ENCODE measurements at regions not wholly inside any gene's neighbourhood (a gene's known extent, or its start where the extent isn't known, plus 50 kb on each side); places are given as distances from the start of the nearest gene placed in this dataset.

- no peaks in the 10 kb centered on the region for H3K27me3 ChIP-seq (ENCODE audit: control insufficient read depth, insufficient read depth, low read length)
- peaks cover 0 to 3% of the 10 kb centered on the region in 2 experiments for H3K9me3 ChIP-seq (ENCODE audit: control insufficient read depth in 2 of 2, low read length in 2 of 2)
- DNase-seq (no peak), ATAC-seq (ENCODE audit: low read depth in 2 of 2) (no peak)
- no peak overlapping the region for H3K4me3 ChIP-seq (ENCODE audit: low read depth, low read length)
- H3K4me1 Mint-ChIP-seq: no peaks in the 10 kb centered on the region
- H3K4me1 ChIP-seq (ENCODE audit: control insufficient read depth, insufficient read depth, low read length, poor library complexity, severe bottlenecking): no peaks in the 10 kb centered on the region
- no peak overlapping the region for H3K27ac Mint-ChIP-seq
- H3K36me3 ChIP-seq (ENCODE audit: control insufficient read depth, insufficient read depth, low read length): no peaks in the 10 kb centered on the region
- peaks cover 1 to 32% (median 5%) of the 10 kb centered on the region in 7 donors for H3K9me3 Mint-ChIP-seq
- H3K36me3 Mint-ChIP-seq: no peaks in the 10 kb centered on the region
- no peaks in the 10 kb centered on the region for H3K27me3 Mint-ChIP-seq
- H3K27ac ChIP-seq (ENCODE audit: insufficient read depth, low read length, poor library complexity, severe bottlenecking): no peak overlapping the region
- no peak overlapping the region for H3K4me3 Mint-ChIP-seq
Observed at GRCh38 chr4:58368221-58368620, 1258.0 kb upstream of the IGFBP7 start.

GRCh38 chr4:58360354-58361133 lies 1250.4 kb upstream of the IGFBP7 start:
- DNase-seq: no peak
- Histone ChIP-seq H3K27ac (ENCODE audit: insufficient read depth, low read length, poor library complexity, severe bottlenecking) (no peak overlapping the region), H3K4me1 (ENCODE audit: control insufficient read depth, insufficient read depth, low read length, poor library complexity, severe bottlenecking) (no peaks in the 10 kb centered on the region), H3K4me3 (ENCODE audit: low read depth, low read length) (no peak overlapping the region), H3K9me3 (ENCODE audit: control insufficient read depth in 2 of 2, low read length in 2 of 2) (peaks cover 3 to 11% of the 10 kb centered on the region in 2 experiments), H3K27me3 (ENCODE audit: control insufficient read depth, insufficient read depth, low read length) (no peaks in the 10 kb centered on the region), H3K36me3 (ENCODE audit: control insufficient read depth, insufficient read depth, low read length) (no peaks in the 10 kb centered on the region)
- H3K27ac Mint-ChIP-seq: no peak overlapping the region
- ATAC-seq (ENCODE audit: low read depth in 2 of 2): peak in 1 of 2 donors; percentile 12
- no peaks in the 10 kb centered on the region for H3K27me3 Mint-ChIP-seq
- no peak overlapping the region for H3K4me3 Mint-ChIP-seq
- H3K36me3 Mint-ChIP-seq: no peaks in the 10 kb centered on the region
- peaks cover under 1 to 19% (median 11%) of the 10 kb centered on the region in 7 donors for H3K9me3 Mint-ChIP-seq
- no peaks in the 10 kb centered on the region for H3K4me1 Mint-ChIP-seq

GRCh38 chr4:58359590-58359989 lies 1249.4 kb upstream of the IGFBP7 start:
- H3K27me3 Mint-ChIP-seq: no peaks in the 10 kb centered on the region
- ATAC-seq (ENCODE audit: low read depth in 2 of 2): no peak
- H3K9me3 ChIP-seq (ENCODE audit: control insufficient read depth in 2 of 2, low read length in 2 of 2): peaks cover 3 to 11% of the 10 kb centered on the region in 2 experiments
- no peak overlapping the region for H3K4me3 Mint-ChIP-seq
- no peak overlapping the region for H3K4me3 ChIP-seq (ENCODE audit: low read depth, low read length)
- H3K4me1 ChIP-seq (ENCODE audit: control insufficient read depth, insufficient read depth, low read length, poor library complexity, severe bottlenecking): no peaks in the 10 kb centered on the region
- H3K9me3 Mint-ChIP-seq: peaks cover 0 to 19% (median 11%) of the 10 kb centered on the region in 7 donors
- H3K27ac Mint-ChIP-seq: no peak overlapping the region
- H3K27me3 ChIP-seq (ENCODE audit: control insufficient read depth, insufficient read depth, low read length): no peaks in the 10 kb centered on the region
- H3K36me3 Mint-ChIP-seq: no peaks in the 10 kb centered on the region
- no peaks in the 10 kb centered on the region for H3K36me3 ChIP-seq (ENCODE audit: control insufficient read depth, insufficient read depth, low read length)
- no peak overlapping the region for H3K27ac ChIP-seq (ENCODE audit: insufficient read depth, low read length, poor library complexity, severe bottlenecking)
- no peak for DNase-seq
- H3K4me1 Mint-ChIP-seq: no peaks in the 10 kb centered on the region

GRCh38 chr4:58357947-58358346 lies 1247.8 kb upstream of the IGFBP7 start:
- Mint-ChIP-seq H3K27ac (no peak overlapping the region), H3K27me3 (no peaks in the 10 kb centered on the region), H3K4me3 (no peak overlapping the region), H3K4me1 (no peaks in the 10 kb centered on the region), H3K36me3 (no peaks in the 10 kb centered on the region), H3K9me3 (peaks cover 0 to 20% (median 10%) of the 10 kb centered on the region in 7 donors)
- Histone ChIP-seq H3K4me3 (ENCODE audit: low read depth, low read length) (no peak overlapping the region), H3K4me1 (ENCODE audit: control insufficient read depth, insufficient read depth, low read length, poor library complexity, severe bottlenecking) (no peaks in the 10 kb centered on the region), H3K9me3 (ENCODE audit: control insufficient read depth in 2 of 2, low read length in 2 of 2) (peaks cover 0 to 11% of the 10 kb centered on the region in 2 experiments), H3K27ac (ENCODE audit: insufficient read depth, low read length, poor library complexity, severe bottlenecking) (no peak overlapping the region), H3K27me3 (ENCODE audit: control insufficient read depth, insufficient read depth, low read length) (no peaks in the 10 kb centered on the region), H3K36me3 (ENCODE audit: control insufficient read depth, insufficient read depth, low read length) (no peaks in the 10 kb centered on the region)
- ATAC-seq (ENCODE audit: low read depth in 2 of 2): no peak
- no peak for DNase-seq

GRCh38 chr4:58325070-58325469 lies 1214.9 kb upstream of the IGFBP7 start:
- no peaks in the 10 kb centered on the region for H3K27me3 ChIP-seq (ENCODE audit: control insufficient read depth, insufficient read depth, low read length)
- H3K4me3 Mint-ChIP-seq: no peak overlapping the region

GRCh38 chr4:58313444-58313843 lies 1203.3 kb upstream of the IGFBP7 start:
- no peaks in the 10 kb centered on the region for H3K27me3 Mint-ChIP-seq
- H3K9me3 Mint-ChIP-seq: peaks cover 0 to 23% (median 4%) of the 10 kb centered on the region in 7 donors
- no peak overlapping the region for H3K4me3 Mint-ChIP-seq
- H3K4me1 Mint-ChIP-seq: no peaks in the 10 kb centered on the region
- H3K36me3 Mint-ChIP-seq: no peaks in the 10 kb centered on the region
- H3K4me1 ChIP-seq (ENCODE audit: control insufficient read depth, insufficient read depth, low read length, poor library complexity, severe bottlenecking): no peaks in the 10 kb centered on the region
- H3K27me3 ChIP-seq (ENCODE audit: control insufficient read depth, insufficient read depth, low read length): no peaks in the 10 kb centered on the region
- H3K4me3 ChIP-seq (ENCODE audit: low read depth, low read length): no peak overlapping the region
- H3K27ac Mint-ChIP-seq: no peak overlapping the region
- H3K9me3 ChIP-seq (ENCODE audit: control insufficient read depth in 2 of 2, low read length in 2 of 2): no peaks in the 10 kb centered on the region
- H3K36me3 ChIP-seq (ENCODE audit: control insufficient read depth, insufficient read depth, low read length): no peaks in the 10 kb centered on the region
- no peak for DNase-seq
- ATAC-seq (ENCODE audit: low read depth in 2 of 2): no peak
- H3K27ac ChIP-seq (ENCODE audit: insufficient read depth, low read length, poor library complexity, severe bottlenecking): no peak overlapping the region

More at GRCh38 chr4:58325070-58325469, 1214.9 kb upstream of the IGFBP7 start:
- no peaks in the 10 kb centered on the region for H3K36me3 ChIP-seq (ENCODE audit: control insufficient read depth, insufficient read depth, low read length)
- H3K27ac Mint-ChIP-seq: no peak overlapping the region
- ATAC-seq (ENCODE audit: low read depth in 2 of 2) (no peak), DNase-seq (no peak)
- no peak overlapping the region for H3K27ac ChIP-seq (ENCODE audit: insufficient read depth, low read length, poor library complexity, severe bottlenecking)
- peaks cover 0 to 8% (median 3%) of the 10 kb centered on the region in 7 donors for H3K9me3 Mint-ChIP-seq
- no peaks in the 10 kb centered on the region for H3K36me3 Mint-ChIP-seq
- no peaks in the 10 kb centered on the region for H3K4me1 Mint-ChIP-seq
- H3K9me3 ChIP-seq (ENCODE audit: control insufficient read depth in 2 of 2, low read length in 2 of 2): peaks cover 0 to 7% of the 10 kb centered on the region in 2 experiments
- H3K4me3 ChIP-seq (ENCODE audit: low read depth, low read length): no peak overlapping the region
- H3K4me1 ChIP-seq (ENCODE audit: control insufficient read depth, insufficient read depth, low read length, poor library complexity, severe bottlenecking): no peaks in the 10 kb centered on the region
- H3K27me3 Mint-ChIP-seq: no peaks in the 10 kb centered on the region

GRCh38 chr4:58303456-58303855 lies 1193.3 kb upstream of the IGFBP7 start:
- no peak for DNase-seq
- no peaks in the 10 kb centered on the region for H3K36me3 Mint-ChIP-seq
- H3K4me1 Mint-ChIP-seq: no peaks in the 10 kb centered on the region
- ATAC-seq (ENCODE audit: low read depth in 2 of 2): no peak
- Histone ChIP-seq H3K36me3 (ENCODE audit: control insufficient read depth, insufficient read depth, low read length) (no peaks in the 10 kb centered on the region), H3K4me1 (ENCODE audit: control insufficient read depth, insufficient read depth, low read length, poor library complexity, severe bottlenecking) (no peaks in the 10 kb centered on the region), H3K27me3 (ENCODE audit: control insufficient read depth, insufficient read depth, low read length) (no peaks in the 10 kb centered on the region), H3K4me3 (ENCODE audit: low read depth, low read length) (no peak overlapping the region), H3K27ac (ENCODE audit: insufficient read depth, low read length, poor library complexity, severe bottlenecking) (no peak overlapping the region), H3K9me3 (ENCODE audit: control insufficient read depth in 2 of 2, low read length in 2 of 2) (no peaks in the 10 kb centered on the region)
- H3K4me3 Mint-ChIP-seq: no peak overlapping the region
- no peak overlapping the region for H3K27ac Mint-ChIP-seq
- peaks cover 0 to 11% (median 4%) of the 10 kb centered on the region in 7 donors for H3K9me3 Mint-ChIP-seq
- no peaks in the 10 kb centered on the region for H3K27me3 Mint-ChIP-seq

Measured in CD4-positive, CD25-positive, alpha-beta regulatory T cell (primary cell).